Peyer's patch (tissue), 4 donors: ENCODE measurements at regions not wholly inside any gene's neighbourhood (a gene's known extent, or its start where the extent isn't known, plus 50 kb on each side); places are given as distances from the start of the nearest gene placed in this dataset.
"Not testable (repeated sequence)": the region's sequence is repeated elsewhere in the genome, so short reads cannot be mapped to it uniquely, and the experiment has no call there.

Source experiments
- CTCF ChIP-seq, 6 experiments: fragments of 450-650 bp in 4 of 6; fragments of 200-600 bp in 2 of 6; sonication (generic) in 1 of 6; IDR thresholded peaks; one replicate each; pipeline ENCODE4 v1.5.1; 2017 to 2019; ENCODE audit warnings: antibody characterized with exemption in 6 of 6, mild to moderate bottlenecking in 3 of 6, moderate library complexity in 1 of 6
- POLR2A ChIP-seq, 2 donors: fragments of 450-650 bp; IDR thresholded peaks; one replicate each; pipeline ENCODE4 v1.5.1; 2017; ENCODE audit warnings: antibody characterized with exemption in 2 of 2, mild to moderate bottlenecking in 2 of 2, moderate library complexity in 2 of 2

GRCh38 chr21:10122801-10123507, 398.4 kb upstream of the TPTE start:
- not testable (repeated sequence) for TF ChIP-seq POLR2A, CTCF (IDR thresholded peaks at IDR 0.05)
